MCF 10A (cell line): ENCODE measurements at regions not wholly inside any gene's neighbourhood (a gene's known extent, or its start where the extent isn't known, plus 50 kb on each side); places are given as distances from the start of the nearest gene placed in this dataset.
A peak's percentile ranks its signal among the peaks of the same experiment; 100 is the strongest.

Experiments
- BruUV-seq: library from RNA; stranded (reverse); fragments of 400-500 nt; replicated peaks from 2 replicates; lab custom pipeline; 2021; lab: Mats Ljungman, UMichigan
- CTCF ChIA-PET: fragments of 300-600 bp; sonication (Branson Sonifier 250); formaldehyde crosslinking; extraction: SDS; loops from one replicate; lab custom pipeline; 2021; ENCODE audit warnings: antibody characterized with exemption, inconsistent platforms; lab: Yijun Ruan, JAX
- POLR2A ChIA-PET: fragments of 300-600, 350-650 bp; sonication (Branson Sonifier 250); formaldehyde crosslinking; extraction: SDS; loops from one replicate; lab custom pipeline; 2020; ENCODE audit warnings: antibody characterized with exemption, inconsistent platforms; lab: Yijun Ruan, JAX
- DNase-seq: peaks from one replicate; pipeline ENCODE4 v3.0.0-alpha.2; 2018; ENCODE audit not compliant: unreplicated experiment
- H3K27ac Mint-ChIP-seq: one replicate; pipeline ENCODE4 v1.8.0; 2022; ENCODE audit warnings: mild to moderate bottlenecking, low read depth, mixed read lengths; ENCODE audit not compliant: unreplicated experiment
- H3K27me3 Mint-ChIP-seq: one replicate; pipeline ENCODE4 v1.8.0; 2022; ENCODE audit warnings: mixed read lengths; ENCODE audit not compliant: insufficient read depth, unreplicated experiment
- H3K36me3 Mint-ChIP-seq: one replicate; pipeline ENCODE4 v1.8.0; 2022; ENCODE audit warnings: mild to moderate bottlenecking, moderate library complexity, mixed read lengths; ENCODE audit not compliant: insufficient read depth, unreplicated experiment
- H3K4me1 Mint-ChIP-seq: one replicate; pipeline ENCODE4 v1.8.0; 2022; ENCODE audit warnings: mixed read lengths; ENCODE audit not compliant: insufficient read depth, unreplicated experiment
- H3K4me3 Mint-ChIP-seq: one replicate; pipeline ENCODE4 v1.8.0; 2022; ENCODE audit warnings: mild to moderate bottlenecking, moderate library complexity, mixed read lengths; ENCODE audit not compliant: unreplicated experiment
- H3K9me3 Mint-ChIP-seq: one replicate; pipeline ENCODE4 v1.8.0; 2022; ENCODE audit warnings: mixed read lengths; ENCODE audit not compliant: unreplicated experiment
- intact Hi-C: fragments of 100-400 bp; cut with micrococcal nuclease; formaldehyde crosslinking; loops from 2 replicates; pipeline ENCODE4 v1.14.1; 2022
- TF ChIP-seq, protein P1 (sequence below): fragments of 200-600 bp; IDR thresholded peaks from one replicate; pipeline ENCODE4 v1.8.0; 2022; ENCODE audit warnings: antibody characterized with exemption, mild to moderate bottlenecking; ENCODE audit not compliant: unreplicated experiment

DNA sequence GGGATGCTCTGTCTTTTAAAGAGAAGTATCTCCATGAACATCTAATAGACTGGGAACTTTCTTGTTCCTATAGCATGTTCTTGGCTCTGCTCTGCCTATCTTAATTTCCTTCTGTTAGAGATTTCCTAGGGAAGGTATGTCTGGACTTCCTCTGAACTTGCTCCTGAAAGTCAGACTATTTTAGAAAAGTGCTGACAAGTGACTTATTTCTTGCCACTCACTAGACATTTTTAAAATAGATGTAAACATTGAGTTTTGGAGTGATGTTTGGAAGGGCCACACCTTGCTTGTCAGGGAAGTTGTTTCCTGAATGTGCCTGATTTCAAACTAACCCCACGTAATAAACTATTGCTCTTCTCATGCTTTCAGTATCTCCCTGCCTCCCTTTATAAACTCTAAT, 62.4 kb upstream of the ATP8A1 start:
- ChIA-PET CTCF (no interaction called here), POLR2A (no interaction called here)
- no peak overlapping the region for H3K4me3 Mint-ChIP-seq
- no peaks in the 10 kb centered on the region for H3K9me3 Mint-ChIP-seq
- no peaks in the 10 kb centered on the region for H3K27me3 Mint-ChIP-seq
- DNase-seq: no peak
- H3K27ac Mint-ChIP-seq: no peak overlapping the region
- TF ChIP-seq, protein P1, sequence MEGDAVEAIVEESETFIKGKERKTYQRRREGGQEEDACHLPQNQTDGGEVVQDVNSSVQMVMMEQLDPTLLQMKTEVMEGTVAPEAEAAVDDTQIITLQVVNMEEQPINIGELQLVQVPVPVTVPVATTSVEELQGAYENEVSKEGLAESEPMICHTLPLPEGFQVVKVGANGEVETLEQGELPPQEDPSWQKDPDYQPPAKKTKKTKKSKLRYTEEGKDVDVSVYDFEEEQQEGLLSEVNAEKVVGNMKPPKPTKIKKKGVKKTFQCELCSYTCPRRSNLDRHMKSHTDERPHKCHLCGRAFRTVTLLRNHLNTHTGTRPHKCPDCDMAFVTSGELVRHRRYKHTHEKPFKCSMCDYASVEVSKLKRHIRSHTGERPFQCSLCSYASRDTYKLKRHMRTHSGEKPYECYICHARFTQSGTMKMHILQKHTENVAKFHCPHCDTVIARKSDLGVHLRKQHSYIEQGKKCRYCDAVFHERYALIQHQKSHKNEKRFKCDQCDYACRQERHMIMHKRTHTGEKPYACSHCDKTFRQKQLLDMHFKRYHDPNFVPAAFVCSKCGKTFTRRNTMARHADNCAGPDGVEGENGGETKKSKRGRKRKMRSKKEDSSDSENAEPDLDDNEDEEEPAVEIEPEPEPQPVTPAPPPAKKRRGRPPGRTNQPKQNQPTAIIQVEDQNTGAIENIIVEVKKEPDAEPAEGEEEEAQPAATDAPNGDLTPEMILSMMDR: no peak
- intact Hi-C loops: no loop called here
- peaks cover 9% of the 10 kb centered on the region for H3K4me1 Mint-ChIP-seq
- H3K36me3 Mint-ChIP-seq: no peaks in the 10 kb centered on the region
- BruUV-seq: no TSS peak

DNA sequence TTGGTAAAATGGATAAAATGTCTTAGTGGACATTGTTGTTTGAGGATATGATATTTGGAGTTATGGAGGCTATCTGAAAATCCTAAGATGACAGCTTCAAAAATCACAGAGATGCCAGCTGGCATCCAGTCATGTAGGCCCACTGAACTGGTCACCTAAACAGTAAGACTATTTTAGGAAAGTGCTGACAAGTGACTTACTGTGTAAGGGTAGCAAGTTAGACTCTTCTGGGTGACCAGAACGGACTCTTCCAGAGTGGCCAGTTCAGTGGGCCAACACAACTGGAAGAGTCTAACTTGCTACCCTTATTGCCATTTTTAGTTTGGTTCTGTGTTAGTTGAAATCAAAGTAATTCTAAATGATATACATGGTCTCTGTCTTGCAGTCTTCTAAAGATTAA, 61.4 kb upstream of the ATP8A1 start:
- no peak overlapping the region for H3K27ac Mint-ChIP-seq
- H3K4me3 Mint-ChIP-seq: no peak overlapping the region
- H3K4me1 Mint-ChIP-seq: peaks cover 9% of the 10 kb centered on the region
- no TSS peak for BruUV-seq
- ChIA-PET POLR2A (no interaction called here), CTCF (interaction anchor here (0.8 kb wide), 1 partner anchor 68 kb away, joined by 3 read pairs; no protein-coding TSS in a partner anchor)
- no peak for DNase-seq
- no peaks in the 10 kb centered on the region for H3K36me3 Mint-ChIP-seq
- intact Hi-C loops: no loop called here
- no peaks in the 10 kb centered on the region for H3K9me3 Mint-ChIP-seq
- no peaks in the 10 kb centered on the region for H3K27me3 Mint-ChIP-seq
- TF ChIP-seq, protein P1: no peak

DNA sequence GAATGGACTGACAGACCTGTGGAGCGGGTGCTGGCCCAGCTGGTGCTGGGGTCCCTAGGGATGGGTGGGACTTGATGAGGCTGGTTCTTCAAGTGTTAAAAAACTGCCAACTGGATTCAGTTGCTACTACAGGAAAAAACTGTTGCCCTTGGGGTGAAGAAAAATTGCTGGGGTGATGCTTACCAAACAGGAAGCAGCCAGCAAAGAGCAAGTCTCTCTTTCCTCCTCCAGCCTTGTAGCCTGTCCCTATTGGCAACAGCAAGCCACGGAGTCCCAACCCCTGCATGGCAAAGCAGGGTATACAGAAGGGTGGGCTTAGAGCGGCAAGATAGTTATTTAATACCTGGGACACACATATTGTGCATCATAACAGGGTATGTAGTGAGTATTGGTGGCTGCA, 60.1 kb upstream of the ATP8A1 start:
- intact Hi-C loops: no loop called here
- DNase-seq: no peak
- ChIA-PET CTCF (no interaction called here), POLR2A (no interaction called here)
- H3K27me3 Mint-ChIP-seq: no peaks in the 10 kb centered on the region
- H3K36me3 Mint-ChIP-seq: no peaks in the 10 kb centered on the region
- peaks cover 9% of the 10 kb centered on the region for H3K4me1 Mint-ChIP-seq
- TF ChIP-seq, protein P1: no peak
- H3K9me3 Mint-ChIP-seq: no peaks in the 10 kb centered on the region
- no peak overlapping the region for H3K27ac Mint-ChIP-seq
- no TSS peak for BruUV-seq
- no peak overlapping the region for H3K4me3 Mint-ChIP-seq

DNA sequence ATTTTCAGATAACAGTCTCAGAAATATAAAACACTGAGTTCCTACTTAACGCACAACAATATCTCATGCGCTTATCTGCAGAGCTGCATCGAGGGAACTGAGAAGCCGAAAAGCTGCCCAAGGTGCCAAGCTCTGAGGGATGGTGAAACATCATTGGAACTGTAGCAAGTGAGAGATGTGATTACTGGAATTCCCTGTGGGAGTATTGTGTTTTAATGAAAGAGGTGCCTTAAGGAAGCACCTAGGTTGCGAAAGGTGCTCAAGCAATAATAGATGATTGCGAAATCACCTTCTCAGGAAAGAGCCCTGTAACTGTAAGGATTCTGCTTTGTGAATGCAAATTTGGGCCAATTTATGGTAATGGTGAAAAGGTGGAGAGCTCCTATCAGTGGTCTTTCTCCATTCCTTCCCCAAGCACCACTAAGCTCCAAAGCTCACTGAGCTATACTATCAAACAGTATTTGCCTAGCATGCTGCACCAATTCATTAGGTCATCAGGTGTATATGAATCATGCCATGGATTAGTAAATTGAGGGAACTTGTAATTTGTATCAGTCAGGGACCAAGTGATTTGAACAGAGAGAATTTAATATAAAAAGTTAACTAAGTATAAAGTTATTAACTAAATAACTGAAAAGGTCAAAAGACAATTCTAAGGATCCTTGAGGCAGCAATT, 59.0 kb upstream of the ATP8A1 start:
- CTCF ChIA-PET: interaction anchor here (0.6 to 0.9 kb wide), 2 partner anchors 24 to 529 kb away, joined by 4 read pairs; no protein-coding TSS in a partner anchor

More for the DNA sequence above, 59.0 kb upstream of the ATP8A1 start:
- H3K9me3 Mint-ChIP-seq: no peaks in the 10 kb centered on the region
- intact Hi-C loops: no loop called here
- H3K27ac Mint-ChIP-seq: no peak overlapping the region
- peak; percentile 85 for DNase-seq
- peaks cover 9% of the 10 kb centered on the region for H3K4me1 Mint-ChIP-seq
- H3K4me3 Mint-ChIP-seq: no peak overlapping the region
- no TSS peak for BruUV-seq
- POLR2A ChIA-PET: interaction anchor here (1.8 kb wide), 1 partner anchor 11 kb away, joined by 8 read pairs; no protein-coding TSS in a partner anchor
- H3K27me3 Mint-ChIP-seq: no peaks in the 10 kb centered on the region
- H3K36me3 Mint-ChIP-seq: no peaks in the 10 kb centered on the region
- TF ChIP-seq, protein P1: no peak
